ENCODE measurements at regions not wholly inside any gene's neighbourhood (a gene's known extent, or its start where the extent isn't known, plus 50 kb on each side); places are given as distances from the start of the nearest gene placed in this dataset.

DNA sequence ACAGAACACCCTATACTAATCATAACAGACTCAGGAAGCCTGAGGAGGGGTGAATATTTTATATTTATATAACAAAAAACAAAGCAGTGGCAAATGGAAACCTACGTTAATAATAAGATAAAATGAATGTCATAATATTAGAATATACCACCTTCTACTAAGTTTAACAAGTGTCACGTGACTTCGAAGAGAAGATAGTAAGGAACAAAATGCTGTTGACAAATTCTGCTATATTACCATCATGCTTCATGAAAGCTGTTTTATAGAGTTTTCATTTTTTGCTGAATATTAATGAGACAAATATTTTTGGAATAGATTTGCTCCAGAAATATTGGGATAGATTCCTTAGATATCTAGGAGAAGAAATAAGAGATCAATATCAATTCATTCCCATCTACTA, 450.6 kb upstream of the DCN start:
- TF ChIP-seq GATA3 (IDR thresholded peaks at IDR 0.05; ENCODE audit: low read depth, low read length) (no peak), GATA2 (IDR thresholded peaks at IDR 0.05; ENCODE audit: low read depth, low read length) (no peak)

DNA sequence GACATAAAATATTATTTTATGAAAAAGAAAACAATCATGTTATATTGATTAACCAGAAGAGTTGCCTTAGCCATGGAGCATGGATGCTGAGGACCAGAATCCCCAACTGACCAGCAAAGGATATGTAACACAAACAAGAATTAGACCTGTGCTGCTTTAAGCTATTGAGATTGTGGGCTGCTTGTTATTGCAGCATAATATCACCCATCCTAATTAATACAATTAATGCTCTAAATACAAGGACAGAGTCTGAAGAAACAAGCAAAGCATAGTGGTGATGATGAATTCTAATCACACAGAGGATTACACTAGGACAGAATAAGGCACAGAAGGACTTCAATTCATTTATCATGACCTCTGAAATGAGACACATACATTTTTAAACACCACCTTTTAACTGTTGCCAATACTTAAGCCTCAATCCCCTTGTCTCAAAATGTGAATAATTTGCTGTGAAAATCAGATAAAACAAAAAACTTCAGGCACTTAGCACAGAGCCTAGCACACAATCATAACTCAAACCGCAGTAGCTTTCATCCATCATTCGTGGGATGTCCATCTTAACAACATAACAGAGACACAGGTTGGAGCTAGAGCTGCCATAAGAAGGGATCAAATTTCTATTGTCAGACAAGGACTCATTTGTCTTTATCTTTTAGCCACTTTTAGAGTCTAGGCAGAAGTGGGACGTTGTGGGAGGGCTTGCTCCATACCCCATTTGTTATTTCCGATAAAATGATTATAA, 449.6 kb upstream of the DCN start:
- TF ChIP-seq GATA2 (IDR thresholded peaks at IDR 0.05; ENCODE audit: low read depth, low read length) (no peak), GATA3 (IDR thresholded peaks at IDR 0.05; ENCODE audit: low read depth, low read length) (no peak)

GRCh38 chr12:91630596-91631293, 448.1 kb upstream of the DCN start:
- TF ChIP-seq GATA2 (IDR thresholded peaks at IDR 0.05; ENCODE audit: low read depth, low read length) (no peak), GATA3 (IDR thresholded peaks at IDR 0.05; ENCODE audit: low read depth, low read length) (no peak)

DNA sequence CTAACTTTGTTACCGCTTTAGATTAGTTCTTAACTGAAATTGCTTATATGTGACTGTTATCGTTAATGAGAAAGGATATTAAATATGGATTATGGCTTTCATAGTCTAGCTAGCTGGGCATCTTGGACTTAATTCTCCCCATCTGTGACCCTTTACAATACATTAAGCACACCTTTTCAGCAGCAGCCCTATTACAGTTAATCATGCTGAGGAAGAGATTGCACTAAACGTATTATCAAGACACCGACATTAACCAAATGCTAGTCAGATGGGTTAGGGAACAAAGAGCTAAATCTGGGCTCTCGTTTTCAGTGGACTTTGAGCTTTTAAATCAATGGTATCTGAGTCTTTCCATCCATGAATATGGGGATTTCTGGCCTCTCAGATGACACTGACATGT, 447.5 kb upstream of the DCN start:
- no peak for TF ChIP-seq GATA2 (IDR thresholded peaks at IDR 0.05; ENCODE audit: low read depth, low read length)
- TF ChIP-seq GATA3 (IDR thresholded peaks at IDR 0.05; ENCODE audit: low read depth, low read length), result no peak

DNA sequence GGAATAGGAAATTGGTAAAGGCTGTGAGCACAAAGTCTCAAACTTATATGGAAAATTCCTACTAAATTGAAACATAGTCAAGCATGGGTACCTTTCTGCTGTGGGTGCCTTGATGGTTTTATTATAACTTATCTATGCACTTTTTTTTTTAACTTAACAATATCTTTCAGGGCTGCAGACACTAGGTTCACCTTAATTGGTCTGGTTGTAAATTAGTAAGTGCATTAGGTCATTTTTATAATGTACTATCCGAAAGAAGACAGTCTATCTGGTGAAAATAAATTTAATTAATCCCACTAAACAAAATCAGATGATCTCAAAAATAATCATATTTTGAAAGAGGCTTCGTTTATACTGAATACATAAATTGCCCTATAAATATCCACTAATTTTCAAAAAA, 446.8 kb upstream of the DCN start:
- TF ChIP-seq GATA3 (IDR thresholded peaks at IDR 0.05; ENCODE audit: low read depth, low read length) (no peak), GATA2 (IDR thresholded peaks at IDR 0.05; ENCODE audit: low read depth, low read length) (no peak)

DNA sequence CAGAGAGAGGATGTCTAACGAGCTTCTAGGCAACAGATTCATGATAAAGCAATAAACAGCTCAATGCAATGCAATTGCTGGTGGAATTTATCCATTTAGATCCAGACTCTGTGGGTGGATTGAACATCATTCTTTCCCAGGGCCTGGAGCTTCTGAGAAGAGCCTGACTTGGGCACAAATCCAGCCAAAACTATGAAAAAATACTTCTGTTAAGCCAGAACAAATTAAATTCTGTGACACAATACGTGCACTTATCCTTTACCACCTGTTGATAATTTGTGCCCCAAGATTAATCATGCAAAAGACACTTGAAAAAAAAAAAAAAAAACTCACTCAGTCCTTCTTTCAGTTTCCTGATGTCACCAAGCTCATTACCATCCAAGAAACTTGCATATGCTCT, 446.0 kb upstream of the DCN start:
- no peak for TF ChIP-seq GATA2 (IDR thresholded peaks at IDR 0.05; ENCODE audit: low read depth, low read length)
- TF ChIP-seq GATA3 (IDR thresholded peaks at IDR 0.05; ENCODE audit: low read depth, low read length), result no peak

DNA sequence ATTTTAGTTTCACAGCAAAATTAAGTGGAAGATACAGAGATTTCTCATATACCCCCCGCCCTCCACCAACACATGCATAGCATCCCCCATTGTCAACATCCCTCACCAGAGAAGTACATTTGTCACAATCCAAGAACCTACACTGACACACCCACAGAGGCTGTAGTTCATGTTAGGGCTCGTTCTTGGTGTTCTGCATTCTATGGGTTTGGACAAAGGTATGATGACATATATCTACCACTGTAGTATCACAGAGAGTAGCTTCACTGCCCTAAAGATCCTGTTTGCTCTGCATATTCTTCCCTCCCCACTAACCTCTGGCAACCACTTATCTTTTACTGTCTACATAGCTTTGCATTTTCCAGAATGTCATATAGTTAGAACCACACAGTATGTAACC, 444.6 kb upstream of the DCN start:
- TF ChIP-seq GATA2 (IDR thresholded peaks at IDR 0.05; ENCODE audit: low read depth, low read length), result no peak
- no peak for TF ChIP-seq GATA3 (IDR thresholded peaks at IDR 0.05; ENCODE audit: low read depth, low read length)

- TF ChIP-seq GATA2 (IDR thresholded peaks at IDR 0.05; ENCODE audit: low read depth, low read length) (no peak), GATA3 (IDR thresholded peaks at IDR 0.05; ENCODE audit: low read depth, low read length) (no peak)
Observed at GRCh38 chr12:91622981-91623380, 440.4 kb upstream of the DCN start.

DNA sequence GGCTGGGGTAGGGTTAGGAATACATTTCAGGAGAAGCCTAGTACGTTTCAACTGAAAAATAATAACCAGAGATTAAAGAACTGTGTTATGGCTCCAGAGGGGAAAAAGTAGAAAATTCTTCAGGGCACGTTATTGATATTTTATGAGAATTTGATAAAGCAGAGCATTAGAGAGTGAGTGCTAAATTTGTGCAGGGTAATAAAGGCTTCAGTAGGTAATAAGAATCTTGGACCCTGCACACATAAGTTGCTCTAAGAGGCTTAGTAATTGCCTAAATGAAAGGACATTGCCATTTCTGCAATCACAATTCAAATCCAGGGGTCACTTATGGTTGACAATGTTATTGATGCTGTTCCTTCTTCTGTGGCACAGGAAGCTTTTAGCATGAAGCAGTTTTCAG, 439.4 kb upstream of the DCN start:
- TF ChIP-seq GATA3 (IDR thresholded peaks at IDR 0.05; ENCODE audit: low read depth, low read length) (no peak), GATA2 (IDR thresholded peaks at IDR 0.05; ENCODE audit: low read depth, low read length) (no peak)

DNA sequence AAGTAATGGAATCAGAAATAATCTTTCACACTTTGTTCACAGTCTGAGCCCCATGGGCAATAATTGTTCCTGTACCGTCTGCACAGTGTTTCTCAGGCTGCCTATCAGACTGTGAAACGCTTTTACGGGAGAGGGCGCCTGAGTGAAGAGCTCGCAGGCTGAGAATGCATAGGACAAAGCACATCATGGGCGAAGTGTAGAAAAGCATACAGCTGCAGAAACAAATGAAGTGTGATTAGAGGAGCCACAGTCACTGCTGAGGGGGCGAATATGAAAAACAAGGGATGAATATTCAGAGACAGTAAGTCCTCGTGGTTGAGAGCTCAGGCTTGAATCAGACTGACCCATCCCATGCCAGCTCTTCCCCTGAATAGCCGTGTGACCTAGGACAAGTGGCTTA, 438.4 kb upstream of the DCN start:
- no peak for TF ChIP-seq GATA2 (IDR thresholded peaks at IDR 0.05; ENCODE audit: low read depth, low read length)
- no peak for TF ChIP-seq GATA3 (IDR thresholded peaks at IDR 0.05; ENCODE audit: low read depth, low read length)

GRCh38 chr12:91620422-91620821, 437.8 kb upstream of the DCN start:
- TF ChIP-seq GATA2 (IDR thresholded peaks at IDR 0.05; ENCODE audit: low read depth, low read length) (no peak), GATA3 (IDR thresholded peaks at IDR 0.05; ENCODE audit: low read depth, low read length) (no peak)

GRCh38 chr12:91618281-91618680, 435.7 kb upstream of the DCN start:
- TF ChIP-seq GATA2 (IDR thresholded peaks at IDR 0.05; ENCODE audit: low read depth, low read length), result no peak
- TF ChIP-seq GATA3 (IDR thresholded peaks at IDR 0.05; ENCODE audit: low read depth, low read length), result no peak

- TF ChIP-seq GATA3 (IDR thresholded peaks at IDR 0.05; ENCODE audit: low read depth, low read length), result no peak
- no peak for TF ChIP-seq GATA2 (IDR thresholded peaks at IDR 0.05; ENCODE audit: low read depth, low read length)
Observed at GRCh38 chr12:91617818-91618217, 435.2 kb upstream of the DCN start.

DNA sequence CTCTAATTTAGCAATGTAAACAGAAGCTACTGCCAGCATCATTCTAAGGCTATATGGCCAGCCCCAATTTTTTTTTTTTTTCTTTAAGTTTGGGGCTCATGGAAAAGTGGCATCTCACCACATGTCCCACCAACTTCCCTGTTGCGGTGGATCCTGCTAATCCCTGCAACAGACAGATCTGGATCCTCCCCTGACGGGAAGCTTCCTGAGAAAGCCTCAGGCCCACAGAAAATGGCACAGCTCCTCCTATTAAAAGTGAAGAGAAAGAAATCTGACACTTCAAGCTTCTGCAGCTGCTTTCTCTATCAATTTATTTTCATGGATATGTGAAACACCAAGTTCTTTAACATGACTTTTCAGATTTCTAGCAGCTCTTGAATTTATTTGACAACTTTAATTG, 433.8 kb upstream of the DCN start:
- TF ChIP-seq GATA3 (IDR thresholded peaks at IDR 0.05; ENCODE audit: low read depth, low read length), result no peak
- no peak for TF ChIP-seq GATA2 (IDR thresholded peaks at IDR 0.05; ENCODE audit: low read depth, low read length)

GRCh38 chr12:91613223-91613779, 430.7 kb upstream of the DCN start:
- TF ChIP-seq GATA2 (IDR thresholded peaks at IDR 0.05; ENCODE audit: low read depth, low read length), result no peak
- TF ChIP-seq GATA3 (IDR thresholded peaks at IDR 0.05; ENCODE audit: low read depth, low read length), result no peak
